Lung (tissue), 11 donors: ENCODE measurements at regions not wholly inside any gene's neighbourhood (a gene's known extent, or its start where the extent isn't known, plus 50 kb on each side); places are given as distances from the start of the nearest gene placed in this dataset.

Experiments used
- ATAC-seq: fragments of 200-7000 bp; cut with Tn5 transposase; one replicate; pipeline ENCODE4 v1.9.1; 2020; ENCODE audit warnings: moderate number of reproducible peaks; ENCODE audit not compliant: insufficient read depth, low FRiP score
- DNase-seq, 3 donors: peaks; one replicate each; pipeline ENCODE4 v3.0.0-alpha.2; 2013 to 2017
- H3K27ac ChIP-seq, 2 donors: one replicate each; pipeline ENCODE4 v1.5.1; 2013; ENCODE audit warnings: mild to moderate bottlenecking in 2 of 2, moderate library complexity in 2 of 2, control low read depth in 1 of 2, inconsistent platforms in 1 of 2, low read depth in 1 of 2, low read length in 1 of 2
- H3K27me3 ChIP-seq, 3 donors: one replicate each; pipeline ENCODE4 v1.5.1; 2013; ENCODE audit warnings: low read length in 2 of 3; ENCODE audit not compliant: control insufficient read depth in 3 of 3, insufficient read depth in 3 of 3
- H3K36me3 ChIP-seq, 4 donors: one replicate each; pipeline ENCODE4 v1.5.1; 2013; ENCODE audit warnings: low read length in 4 of 4, mild to moderate bottlenecking in 1 of 4, moderate library complexity in 1 of 4; ENCODE audit not compliant: control insufficient read depth in 4 of 4, insufficient read depth in 4 of 4
- H3K4me1 ChIP-seq, 5 donors: one replicate each; pipeline ENCODE4 v1.5.1; 2013; ENCODE audit warnings: low read length in 5 of 5, mild to moderate bottlenecking in 2 of 5, moderate library complexity in 1 of 5; ENCODE audit not compliant: control insufficient read depth in 5 of 5, insufficient read depth in 5 of 5
- H3K4me3 ChIP-seq: one replicate; pipeline ENCODE4 v1.5.1; 2013; ENCODE audit warnings: mild to moderate bottlenecking, control low read depth, moderate library complexity
- H3K9ac ChIP-seq, 2 donors: one replicate each; pipeline ENCODE4 v1.5.1; 2013; ENCODE audit warnings: low read length in 2 of 2, control low read depth in 1 of 2; ENCODE audit not compliant: insufficient read depth in 1 of 2
- H3K9me3 ChIP-seq, 4 donors: one replicate each; pipeline ENCODE4 v1.5.1; 2013; ENCODE audit warnings: low read length in 3 of 4, mild to moderate bottlenecking in 1 of 4, moderate library complexity in 1 of 4; ENCODE audit not compliant: control insufficient read depth in 4 of 4, insufficient read depth in 3 of 4
- CTCF ChIP-seq: IDR thresholded peaks from 2 replicates; pipeline ENCODE4 v1.5.1; 2012; ENCODE audit warnings: mild to moderate bottlenecking; ENCODE audit errors: control extremely low read depth, extremely low read depth
- WGBS, 2 donors: extraction: QIAGEN DNeasy Blood & Tissue Kit; methylation state at CpG; one replicate each; pipeline ENCODE4 v1.1.7; 2013; 5-methylcytosine and 5-hydroxymethylcytosine counted together
- donor health status: control.
- donor health status: control.
- donor health status: Bipolar disorder and iron deficiency.
- donor health status: healthy.
- donor health status: DM: yes; HTN: yes; CAD: no.

- Histone ChIP-seq H3K9me3 (peaks cover 0 to 13% (median 1%) of the 10 kb centered on the region in 4 donors), H3K27me3 (no peaks in the 10 kb centered on the region), H3K27ac (no peak overlapping the region), H3K4me1 (no peaks in the 10 kb centered on the region), H3K4me3 (no peak overlapping the region), H3K9ac (no peak overlapping the region), H3K36me3 (no peaks in the 10 kb centered on the region)
- ATAC-seq (no peak), DNase-seq (no peak)
- WGBS, 2 donors, result 73 to 84% methylated on average over 3 of the region's 3 CpGs
- TF ChIP-seq CTCF, result no peak
These were observed 422.6 kb downstream of the HTR1B start for GRCh38 chr6:77040568-77041195.

GRCh38 chr6:77038807-77039206 is 424.5 kb downstream of the HTR1B start:
- Histone ChIP-seq H3K27me3 (no peaks in the 10 kb centered on the region), H3K4me3 (no peak overlapping the region), H3K4me1 (peaks cover 0 to 2% (median 0%) of the 10 kb centered on the region in 5 donors), H3K36me3 (no peaks in the 10 kb centered on the region), H3K9ac (no peak overlapping the region), H3K27ac (no peak overlapping the region), H3K9me3 (peaks cover 0 to 13% (median 1%) of the 10 kb centered on the region in 4 donors)
- WGBS, 2 donors, result 79 to 96% methylated on average over 3 of the region's 3 CpGs
- DNase-seq (no peak), ATAC-seq (no peak)
- TF ChIP-seq CTCF, result no peak

GRCh38 chr6:77037439-77037838 is 425.9 kb downstream of the HTR1B start:
- ATAC-seq, result no peak
- Histone ChIP-seq H3K4me1 (peaks cover 0 to 2% (median 0%) of the 10 kb centered on the region in 5 donors), H3K27ac (no peak overlapping the region), H3K27me3 (no peaks in the 10 kb centered on the region), H3K9ac (no peak overlapping the region), H3K9me3 (peaks cover 0 to 13% (median 1%) of the 10 kb centered on the region in 4 donors), H3K4me3 (no peak overlapping the region), H3K36me3 (no peaks in the 10 kb centered on the region)
- WGBS, 2 donors, result 94 to 95% methylated on average over 1 of the region's 1 CpG
- no peak for DNase-seq
- no peak for TF ChIP-seq CTCF

DNA sequence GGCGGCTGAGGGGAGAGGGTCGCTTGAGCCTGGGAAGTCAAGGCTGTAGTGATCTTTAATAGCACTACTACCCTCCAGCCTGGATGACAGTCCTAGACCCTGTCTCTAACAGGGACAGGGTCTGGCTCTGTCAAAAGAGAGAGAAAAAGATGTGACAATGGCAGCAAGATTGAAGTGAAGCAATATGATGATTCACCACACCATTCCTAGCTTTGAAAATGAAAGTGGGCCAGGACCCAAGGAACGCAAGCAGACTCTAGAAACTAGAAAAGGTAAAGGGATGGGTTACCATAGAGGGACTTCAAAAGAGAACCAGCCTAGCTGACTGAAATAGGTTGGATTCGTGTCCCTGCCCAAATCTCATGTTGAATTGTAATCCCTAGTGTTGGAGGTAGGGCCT is 426.9 kb downstream of the HTR1B start:
- no peak for TF ChIP-seq CTCF
- Histone ChIP-seq H3K9me3 (peaks cover 0 to 13% (median 1%) of the 10 kb centered on the region in 4 donors), H3K36me3 (no peaks in the 10 kb centered on the region), H3K4me3 (no peak overlapping the region), H3K4me1 (peaks cover 0 to 2% (median 0%) of the 10 kb centered on the region in 5 donors), H3K27ac (no peak overlapping the region), H3K9ac (no peak overlapping the region), H3K27me3 (no peaks in the 10 kb centered on the region)
- ATAC-seq, result no peak
- 86% methylated on average over 4 of the region's 4 CpGs for WGBS, 2 donors
- no peak for DNase-seq
